Stimulated activated CD8-positive, alpha-beta memory T cell treated with anti-CD3 and anti-CD28 coated beads, Interleukin-15, amount 100 ng/mL, for 1 hour (primary cell): ENCODE measurements at regions not wholly inside any gene's neighbourhood (a gene's known extent, or its start where the extent isn't known, plus 50 kb on each side); places are given as distances from the start of the nearest gene placed in this dataset.

ENCODE experiments used
- DNase-seq: peaks from one replicate; pipeline ENCODE4 v3.0.0-alpha.2; 2020; ENCODE audit warnings: low read depth

DNA sequence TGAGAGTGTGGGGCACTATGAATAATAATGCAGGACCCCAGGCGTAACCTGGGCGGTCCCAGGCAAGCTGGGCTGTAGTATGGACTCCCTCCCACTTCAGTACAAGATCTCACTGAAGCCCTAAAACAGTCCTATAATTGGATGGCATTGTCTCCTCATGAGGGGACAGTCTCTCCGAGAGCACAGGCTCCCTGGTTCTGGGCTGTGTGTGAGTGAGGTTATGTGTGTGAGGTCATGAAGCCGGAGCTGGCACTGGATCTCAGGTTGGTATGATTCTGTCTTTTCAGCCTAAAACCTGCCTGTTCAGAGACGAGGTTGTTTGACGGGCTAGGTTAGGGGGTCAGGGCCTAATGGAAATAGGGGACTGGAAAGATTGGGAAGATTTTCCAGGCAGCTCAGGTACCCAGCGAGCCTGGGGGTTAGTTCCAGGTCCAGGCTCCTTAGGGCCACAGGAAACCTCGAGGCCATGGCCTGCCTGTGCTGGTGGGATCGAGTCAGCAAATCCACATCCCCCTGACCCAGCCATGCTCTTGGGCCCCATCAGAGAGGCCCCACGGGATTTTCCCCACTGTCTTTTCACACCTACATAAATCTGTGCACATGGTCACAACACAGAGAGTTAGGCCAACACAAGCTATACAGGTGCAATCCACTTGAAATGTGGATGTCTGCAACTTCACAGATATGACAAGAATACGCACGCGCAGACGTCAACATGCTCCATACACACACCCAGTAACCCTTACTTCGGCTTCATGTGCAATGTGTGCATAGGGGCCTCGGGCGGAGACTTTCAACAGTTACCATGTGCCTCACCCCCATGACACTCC is 94.8 kb downstream of the INHBB start:
- no peak for DNase-seq

GRCh38 chr2:120441351-120441700 is 95.4 kb downstream of the INHBB start:
- no peak for DNase-seq

DNA sequence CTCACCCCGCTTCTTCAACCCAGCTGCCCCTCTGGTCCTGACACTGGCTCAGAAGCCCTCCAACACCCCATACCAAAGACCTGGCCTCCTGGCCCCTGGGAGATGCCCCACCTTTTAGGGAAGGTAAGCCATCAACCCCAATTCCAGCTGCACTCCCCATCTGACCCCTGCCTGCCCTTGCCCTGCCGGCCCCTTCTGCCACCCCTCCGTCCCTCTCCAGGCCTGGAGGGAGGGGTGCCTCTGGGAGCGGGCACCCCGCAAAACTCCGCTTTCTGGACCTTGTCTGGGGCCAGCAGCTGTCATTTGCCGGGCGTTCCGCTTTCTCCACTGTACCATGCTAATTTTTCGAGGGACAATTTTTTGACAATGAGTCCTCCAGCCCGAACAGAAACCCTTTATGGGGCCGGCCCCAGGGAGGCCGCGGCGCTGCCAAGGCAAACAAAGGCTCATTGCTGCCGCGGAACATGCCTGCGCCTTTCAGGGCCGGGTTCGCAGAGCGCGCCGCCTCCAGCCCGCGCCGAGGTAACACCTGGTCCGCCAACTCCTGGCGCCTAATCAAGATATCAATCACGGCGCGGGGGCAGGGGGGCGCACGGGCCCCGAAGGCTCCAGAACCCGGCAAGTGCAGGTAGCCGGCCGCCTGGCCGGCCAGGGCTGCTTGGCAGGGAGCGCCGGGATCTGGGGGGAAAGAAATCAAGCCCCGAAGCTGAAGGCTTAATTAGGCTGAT is 96.0 kb downstream of the INHBB start:
- DNase-seq: no peak

DNA sequence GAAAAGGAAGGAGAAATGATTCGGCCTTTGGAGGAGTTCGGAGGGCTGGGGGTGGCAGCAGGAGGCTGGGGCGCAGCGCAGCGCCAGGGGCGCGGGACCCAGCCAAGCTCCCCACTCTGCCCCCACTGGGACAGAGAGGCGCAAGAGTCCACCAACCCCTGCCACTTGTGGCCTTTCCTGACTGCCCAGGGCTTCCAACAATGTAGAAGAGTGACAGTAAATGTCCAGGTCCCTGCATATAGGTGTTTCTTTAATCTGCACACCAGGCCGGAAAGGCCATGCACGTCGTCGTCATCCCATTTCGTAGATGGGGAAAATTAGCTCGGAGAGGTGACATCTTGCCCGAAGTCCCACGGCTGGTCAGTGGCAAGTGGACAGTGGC is 96.6 kb downstream of the INHBB start:
- no peak for DNase-seq

DNA sequence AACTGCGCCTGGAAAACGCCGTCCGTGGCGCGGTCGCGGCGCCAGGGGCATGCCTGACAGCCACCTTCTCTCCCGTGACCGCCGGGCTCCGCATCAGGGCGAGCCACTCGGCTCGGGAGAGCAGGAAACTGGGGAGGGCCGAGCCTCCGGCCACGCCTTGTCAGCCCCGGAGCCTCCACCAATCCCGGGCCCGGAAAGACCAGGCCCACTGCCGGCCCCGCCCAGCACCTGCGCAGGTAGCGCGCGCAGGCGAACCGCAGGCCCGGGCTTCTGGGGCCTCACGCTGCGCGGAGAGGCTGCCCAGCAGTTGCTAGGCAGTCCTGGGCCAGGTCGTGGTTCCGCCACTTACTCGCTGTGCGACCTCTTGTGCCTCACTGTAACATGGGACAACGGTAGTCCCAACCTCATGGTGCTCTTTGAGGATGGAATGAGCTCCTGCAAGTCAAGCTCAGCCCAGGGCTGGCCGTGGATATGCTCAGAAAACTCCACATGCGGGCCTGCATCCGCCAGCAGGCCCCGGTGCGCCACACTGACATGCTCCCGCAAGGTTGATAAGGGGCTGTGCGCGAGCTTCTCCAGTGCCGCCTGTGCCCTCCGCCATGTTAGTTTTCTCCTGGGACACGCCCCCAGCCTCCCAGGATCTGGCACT is 97.1 kb downstream of the INHBB start:
- DNase-seq: no peak

DNA sequence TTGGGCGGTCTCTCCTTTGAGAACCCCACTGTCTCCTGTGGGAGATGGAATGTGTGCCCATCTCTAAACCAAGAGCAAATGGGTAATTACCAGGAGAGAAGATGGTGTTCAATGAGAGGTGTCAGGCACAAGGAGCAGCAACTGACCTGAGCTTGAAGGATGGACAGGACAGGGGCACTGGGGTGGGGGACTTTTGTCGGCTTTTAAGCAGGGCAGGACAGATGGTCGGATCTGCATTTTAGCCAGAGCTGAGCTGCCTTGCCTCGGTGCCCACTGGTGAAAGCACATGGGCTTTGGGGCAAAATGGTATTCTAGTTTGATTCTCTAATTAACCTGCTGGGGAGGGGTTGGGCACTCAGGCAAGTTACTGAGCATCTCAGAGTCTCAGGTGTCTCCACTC is 98.0 kb downstream of the INHBB start:
- no peak for DNase-seq

DNA sequence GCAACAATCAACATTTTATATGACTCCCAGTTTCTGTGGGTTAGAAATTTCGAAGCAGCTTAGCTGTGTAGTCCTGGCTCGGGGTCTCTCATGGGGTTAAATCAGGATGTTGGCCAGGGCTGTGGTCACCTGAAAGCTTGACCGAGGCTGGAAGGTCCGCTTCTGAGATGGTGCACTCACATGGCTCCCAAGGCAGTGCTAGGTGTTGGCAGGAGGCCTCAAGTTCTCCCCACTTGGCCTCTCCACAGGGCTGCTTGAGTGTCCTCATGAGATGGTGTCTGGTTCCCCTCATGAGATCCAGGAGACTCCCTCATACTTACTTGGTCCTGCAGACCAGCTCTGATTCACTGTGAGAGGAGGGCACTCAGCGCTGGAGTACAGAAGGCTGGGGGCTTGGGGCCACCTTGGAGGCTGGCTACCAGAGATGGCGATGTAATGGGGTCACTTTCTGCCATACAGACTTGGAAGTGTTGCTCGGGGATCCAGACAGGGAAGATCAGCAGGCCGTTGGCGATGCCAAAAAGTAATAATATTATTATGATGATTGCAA is 98.8 kb downstream of the INHBB start:
- no peak for DNase-seq

GRCh38 chr2:120445449-120446143 is 99.7 kb downstream of the INHBB start:
- no peak for DNase-seq

DNA sequence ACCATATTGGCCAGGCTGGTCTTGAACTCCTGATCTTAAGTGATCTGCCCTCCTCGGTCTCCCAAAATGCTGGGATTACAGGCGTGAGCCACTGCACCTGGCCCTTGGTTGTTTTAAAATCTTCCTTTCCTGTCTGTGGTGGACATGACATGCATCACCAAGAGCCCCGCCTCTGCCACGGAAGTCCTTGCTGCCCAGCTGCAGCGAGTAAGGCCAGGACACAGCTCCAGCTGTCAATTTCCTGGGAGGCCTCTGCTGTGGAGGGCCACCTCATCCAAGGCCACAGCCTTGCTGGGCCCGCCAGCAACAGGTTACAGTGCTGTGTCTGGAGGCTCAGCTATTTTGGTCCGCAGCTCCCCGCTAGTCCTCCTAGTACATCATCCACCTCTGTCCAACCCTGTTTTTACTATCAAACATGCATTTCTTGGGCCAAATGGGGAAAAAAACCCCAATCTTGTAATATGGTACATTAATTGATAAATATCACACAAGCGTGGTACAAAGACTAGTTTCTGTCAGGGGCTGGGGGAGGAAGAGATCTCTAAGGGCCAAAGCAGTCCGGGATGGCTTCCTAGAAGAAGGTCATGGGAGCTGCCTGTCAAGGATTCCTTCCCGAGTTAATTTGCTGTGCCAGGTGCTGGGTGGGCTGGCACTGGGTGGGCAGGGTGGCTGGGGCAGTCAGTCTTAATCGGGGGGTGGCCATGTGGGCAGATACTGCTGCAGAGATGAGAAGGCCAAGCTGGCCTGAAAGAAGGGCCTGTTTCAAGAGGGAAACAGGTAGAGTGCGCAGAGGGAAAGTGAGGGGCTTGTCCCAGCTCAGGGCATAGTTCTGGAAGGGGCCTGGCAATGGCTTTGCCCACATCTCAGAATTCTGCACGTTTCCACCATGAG is 100.5 kb downstream of the INHBB start:
- DNase-seq: no peak

DNA sequence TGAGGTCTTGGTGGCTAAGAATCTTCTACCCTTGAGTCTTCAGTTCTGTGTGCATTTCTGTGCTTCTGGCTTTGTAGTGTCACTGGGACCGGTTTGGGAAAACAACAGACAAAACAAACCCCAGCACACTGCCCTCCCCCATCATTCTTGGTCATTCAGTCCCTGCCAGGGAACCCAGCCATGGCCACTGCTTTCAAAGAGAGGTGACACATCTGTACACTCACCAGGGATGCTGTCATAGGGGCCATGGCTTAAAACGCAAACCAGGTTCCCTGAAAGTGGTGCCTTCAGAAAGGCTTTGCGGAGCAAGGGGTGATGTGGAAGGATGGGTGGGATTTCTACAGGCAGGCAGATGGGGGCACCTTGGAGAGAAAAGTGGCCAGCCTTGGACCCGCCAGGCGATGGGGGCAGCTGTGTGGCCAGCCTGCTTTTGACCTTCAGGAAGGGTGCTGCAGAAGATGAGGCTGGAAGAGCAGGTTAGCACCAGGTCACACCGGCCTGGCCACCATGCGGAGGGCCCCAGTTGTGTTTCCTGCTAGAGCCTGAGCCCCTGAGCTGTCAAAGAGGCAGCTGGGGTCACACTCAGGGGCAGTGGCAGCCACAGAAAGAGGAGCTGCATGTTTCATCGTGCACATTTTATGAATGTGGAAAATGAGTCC is 101.3 kb downstream of the INHBB start:
- no peak for DNase-seq

DNA sequence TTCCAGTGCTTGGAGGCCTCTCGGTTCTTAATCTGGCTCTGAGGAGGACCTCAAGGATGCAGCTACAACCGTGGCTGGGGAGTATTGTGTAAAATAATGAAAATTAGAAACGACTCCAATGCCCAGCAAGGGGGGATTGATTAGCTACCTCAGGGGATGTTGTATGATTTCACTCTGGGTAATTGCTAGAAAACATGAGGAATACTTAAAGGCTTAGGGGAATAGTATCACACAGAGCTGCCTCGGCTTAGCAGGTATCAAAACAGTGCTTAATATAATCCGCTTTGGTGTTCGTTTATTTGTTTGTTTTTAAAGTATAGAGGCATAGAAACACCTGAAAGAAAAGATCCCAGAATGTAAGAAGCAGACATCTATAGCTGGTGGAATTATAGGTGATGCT is 102.5 kb downstream of the INHBB start:
- DNase-seq: no peak

GRCh38 chr2:120448961-120449810 is 103.2 kb downstream of the INHBB start:
- no peak for DNase-seq

GRCh38 chr2:120450196-120450820 is 104.4 kb downstream of the INHBB start:
- DNase-seq: no peak

- DNase-seq: no peak
These were observed 105.4 kb downstream of the INHBB start for GRCh38 chr2:120451334-120451733.

GRCh38 chr2:120452131-120452530 is 106.2 kb downstream of the INHBB start:
- no peak for DNase-seq

GRCh38 chr2:120452945-120453634 is 107.2 kb downstream of the INHBB start:
- DNase-seq: no peak

DNA sequence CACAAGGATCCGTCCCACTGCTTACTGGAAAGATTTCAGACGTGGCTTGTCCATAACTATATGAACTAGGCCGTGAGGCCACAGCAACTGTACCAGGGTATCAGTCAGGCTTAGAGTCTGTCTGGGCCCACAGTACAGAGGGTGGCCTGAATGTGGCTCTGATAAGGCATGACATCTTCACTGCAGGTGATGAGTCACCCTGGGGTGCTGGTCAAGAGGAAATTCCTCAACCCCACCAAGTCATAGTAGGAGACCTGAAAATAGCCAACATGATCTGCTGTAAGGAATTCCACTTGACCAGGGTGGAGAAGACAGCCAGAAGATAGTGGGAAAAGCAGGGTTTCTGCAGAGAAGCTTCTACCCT is 107.7 kb downstream of the INHBB start:
- no peak for DNase-seq

GRCh38 chr2:120454654-120455385 is 108.9 kb downstream of the INHBB start:
- no peak for DNase-seq
